A549 (cell line): ENCODE measurements at regions not wholly inside any gene's neighbourhood (a gene's known extent, or its start where the extent isn't known, plus 50 kb on each side); places are given as distances from the start of the nearest gene placed in this dataset.

Experiments
- ATAC-seq, 2 experiments: fragments of 200-7000 bp in 1 of 2; fragments of >200 bp in 1 of 2; cut with Nextera tagmentation in 1 of 2; cut with Tn5 transposase in 1 of 2; 3 replicates each; pipeline versions ENCODE4 v1.8.0 to v1.9.1; 2018 to 2020; ENCODE audit warnings: mild to moderate bottlenecking in 1 of 2, moderate library complexity in 1 of 2
- CTCF ChIA-PET: fragments of 300-600 bp; sonication (Branson Sonifier 250); formaldehyde crosslinking; extraction: SDS; loops from one replicate; lab custom pipeline; 2021; ENCODE audit warnings: antibody characterized with exemption, inconsistent platforms; lab: Yijun Ruan, JAX
- POLR2A ChIA-PET: fragments of 350-600 bp; formaldehyde crosslinking; extraction: SDS; loops from one replicate; lab custom pipeline; 2021; ENCODE audit warnings: antibody characterized with exemption, inconsistent platforms; lab: Yijun Ruan, JAX
- DNase-seq, 2 experiments: peaks; one replicate each; pipeline versions ENCODE4 v3.0.0 to v3.0.0-alpha.2; 2011 to 2016; ENCODE audit warnings: low read depth in 1 of 2, low spot score in 1 of 2
- FAIRE-seq: peaks from 2 replicates; lab custom pipeline; 2011; peaks lifted over from hg19 to GRCh38; lab: Jason Lieb, UNC
- H3K27ac ChIP-seq, 2 experiments: fragments of >200 bp; sonication (Bioruptor Twin); formaldehyde crosslinking; 3 replicates each; pipeline ENCODE4 v1.5.1; 2016 to 2017
- H3K4me1 ChIP-seq: fragments of >200 bp; sonication (Bioruptor Twin); formaldehyde crosslinking; 3 replicates; pipeline ENCODE4 v1.6.1; 2016
- H3K4me2 ChIP-seq: fragments of >200 bp; sonication (Bioruptor Twin); formaldehyde crosslinking; 3 replicates; pipeline ENCODE4 v1.6.1; 2016
- H3K4me3 ChIP-seq: fragments of >200 bp; sonication (Bioruptor Twin); formaldehyde crosslinking; 3 replicates; pipeline ENCODE4 v1.5.1; 2016
- H3K9me3 ChIP-seq: fragments of >200 bp; sonication (Bioruptor Twin); formaldehyde crosslinking; 3 replicates; pipeline ENCODE4 v1.6.1; 2016
- FOSB ChIP-seq: fragments of 250-450 bp; sonication (Bioruptor Pico); IDR thresholded peaks from 2 replicates; pipeline ENCODE4 v1.5.0; 2020; ENCODE audit warnings: mild to moderate bottlenecking, moderate library complexity
- FOXS1 ChIP-seq: fragments of 250-450 bp; sonication (Bioruptor Pico); IDR thresholded peaks from 2 replicates; pipeline ENCODE4 v1.5.0; 2020; ENCODE audit warnings: mild to moderate bottlenecking, moderate library complexity
- HOXB5 ChIP-seq: fragments of 250-450 bp; sonication (Bioruptor Pico); IDR thresholded peaks from 2 replicates; pipeline ENCODE4 v1.5.0; 2020; ENCODE audit warnings: mild to moderate bottlenecking, moderate library complexity
- JUN ChIP-seq, 2 experiments: fragments of >200 bp; sonication (Bioruptor Twin); formaldehyde crosslinking; IDR thresholded peaks; 2 replicates in 1 of 2; 3 replicates in 1 of 2; pipeline ENCODE4 v1.6.1; 2016 to 2017
- MAFK ChIP-seq: fragments of 450-650 bp; IDR thresholded peaks from 2 replicates; pipeline ENCODE4 v1.6.1; 2014; ENCODE audit not compliant: partially characterized antibody
- NPAS2 ChIP-seq: fragments of 250-450 bp; sonication (Bioruptor Pico); IDR thresholded peaks from 2 replicates; pipeline ENCODE4 v1.8.0; 2022; ENCODE audit warnings: mild to moderate bottlenecking, moderate library complexity, borderline replicate concordance
- PHF8 ChIP-seq: fragments of 200-600 bp; sonication (generic); IDR thresholded peaks from 2 replicates; pipeline ENCODE4 v1.6.1; 2016; ENCODE audit warnings: low read depth, mild to moderate bottlenecking, antibody characterized with exemption, moderate library complexity, borderline replicate concordance
- POLR2A ChIP-seq: IDR thresholded peaks from 2 replicates; pipeline ENCODE4 v1.6.1; 2012; ENCODE audit warnings: mild to moderate bottlenecking, low read length
- RAD21 ChIP-seq, 2 experiments: fragments of >200 bp in 1 of 2; sonication (Bioruptor Twin) in 1 of 2; formaldehyde crosslinking in 1 of 2; IDR thresholded peaks in 1 of 2; conservative IDR thresholded peaks in 1 of 2; 2 replicates in 1 of 2; 3 replicates in 1 of 2; pipeline ENCODE4 v1.6.1; 2012 to 2018; ENCODE audit warnings: inconsistent platforms in 1 of 2
- RARB ChIP-seq: fragments of 250-450 bp; sonication (Bioruptor Pico); IDR thresholded peaks from 2 replicates; pipeline ENCODE4 v1.8.0; 2021; ENCODE audit warnings: mild to moderate bottlenecking, moderate library complexity
- TFCP2L1 ChIP-seq: fragments of 250-450 bp; sonication (Bioruptor Pico); IDR thresholded peaks from 2 replicates; pipeline ENCODE4 v1.5.0; 2021; ENCODE audit warnings: mild to moderate bottlenecking
- ZC3H11A ChIP-seq: fragments of 450-650 bp; IDR thresholded peaks from 2 replicates; pipeline ENCODE4 v1.6.1; 2014; ENCODE audit warnings: antibody characterized with exemption, mild to moderate bottlenecking
- ZFP36 ChIP-seq: fragments of 450-650 bp; IDR thresholded peaks from 2 replicates; pipeline ENCODE4 v1.6.1; 2014; ENCODE audit warnings: borderline replicate concordance; ENCODE audit not compliant: partially characterized antibody
- WGBS: methylation state at CpG from one replicate; pipeline ENCODE4 v1.1.6; 2017; ENCODE audit errors: missing lambda C conversion rate; 5-methylcytosine and 5-hydroxymethylcytosine counted together
- TF ChIP-seq, protein P1 (sequence below): IDR thresholded peaks from 2 replicates; pipeline ENCODE4 v1.6.1; 2012; ENCODE audit warnings: low read depth, borderline replicate concordance
- TF ChIP-seq, protein P2 (sequence below): fragments of >200 bp; sonication (Bioruptor Twin); formaldehyde crosslinking; IDR thresholded peaks from 2 replicates; pipeline ENCODE4 v1.6.1; 2016
- TF ChIP-seq, protein P3 (sequence below): IDR thresholded peaks from 2 replicates; pipeline ENCODE4 v1.6.1; 2012

DNA sequence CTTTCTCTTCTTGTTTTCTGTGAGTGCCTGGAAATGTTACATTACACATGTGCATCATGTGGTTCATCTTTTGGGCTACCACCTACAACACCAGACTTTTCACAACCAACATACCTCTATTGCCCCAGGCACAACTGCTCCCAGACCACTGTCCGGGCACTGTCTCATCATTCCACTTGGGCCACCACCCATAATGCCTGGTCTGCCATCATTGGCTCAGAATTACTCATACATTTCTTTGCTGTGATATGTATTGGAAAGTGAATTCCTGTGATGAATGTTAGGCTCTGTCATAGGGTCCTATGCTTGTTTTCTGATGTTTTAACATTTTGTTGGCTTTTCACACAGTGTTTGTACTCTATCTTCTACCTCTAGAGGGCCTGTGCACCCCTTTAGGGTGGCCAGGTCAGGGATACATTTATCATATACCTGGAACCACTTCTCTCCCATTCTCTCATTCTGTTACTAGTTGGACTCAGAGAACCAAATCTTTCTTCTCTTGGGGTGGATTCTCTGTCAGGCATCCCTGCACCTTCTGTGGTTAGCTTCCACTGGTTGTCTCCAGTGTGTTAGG, 172.8 kb downstream of the NHLRC3 start:
- FAIRE-seq = no peak

DNA sequence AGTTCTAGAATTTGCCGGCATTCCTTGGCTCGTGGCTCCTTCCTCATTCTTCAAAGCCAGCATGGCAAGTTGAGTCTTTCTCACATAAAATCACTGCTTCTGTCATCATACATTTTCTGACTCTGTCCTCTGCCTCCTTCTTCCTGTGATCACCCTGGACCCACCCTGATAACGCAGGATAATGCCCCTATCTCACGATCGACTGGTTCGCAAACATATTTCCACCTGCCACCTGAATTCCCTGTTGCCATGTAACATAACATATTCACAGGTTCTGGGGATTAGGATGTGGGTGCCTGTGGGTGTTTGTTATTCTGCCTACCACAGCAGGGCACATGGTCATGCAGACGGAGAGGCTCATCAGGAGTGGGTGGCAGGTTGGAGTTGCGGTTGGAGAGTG, 177.7 kb downstream of the NHLRC3 start:
- POLR2A ChIA-PET = no interaction called here
- no peak overlapping the region for H3K4me2 ChIP-seq
- no peaks in the 10 kb centered on the region for H3K9me3 ChIP-seq
- FAIRE-seq = no peak
- H3K27ac ChIP-seq = no peak overlapping the region
- no peak for TF ChIP-seq ZFP36
- no peak for TF ChIP-seq NPAS2 (CRISPR knock-in tag)
- TF ChIP-seq, protein P1, sequence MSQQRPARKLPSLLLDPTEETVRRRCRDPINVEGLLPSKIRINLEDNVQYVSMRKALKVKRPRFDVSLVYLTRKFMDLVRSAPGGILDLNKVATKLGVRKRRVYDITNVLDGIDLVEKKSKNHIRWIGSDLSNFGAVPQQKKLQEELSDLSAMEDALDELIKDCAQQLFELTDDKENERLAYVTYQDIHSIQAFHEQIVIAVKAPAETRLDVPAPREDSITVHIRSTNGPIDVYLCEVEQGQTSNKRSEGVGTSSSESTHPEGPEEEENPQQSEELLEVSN = no peak
- TF ChIP-seq, all 56 proteins: peak for 0
- CTCF ChIA-PET = no interaction called here
- ATAC-seq (no peak), DNase-seq (no peak)
- 46% methylated on average over 8 of the region's 8 CpGs for WGBS
- no peaks in the 10 kb centered on the region for H3K4me1 ChIP-seq
- no peak overlapping the region for H3K4me3 ChIP-seq

More for the DNA sequence above, 172.8 kb downstream of the NHLRC3 start:
- Histone ChIP-seq H3K9me3 (no peaks in the 10 kb centered on the region), H3K4me1 (no peaks in the 10 kb centered on the region)
- ATAC-seq = no peak
- no peak for TF ChIP-seq MAFK
- TF ChIP-seq, all 56 proteins: peak for 0
- Histone ChIP-seq H3K4me3 (no peak overlapping the region), H3K27ac (no peak overlapping the region), H3K4me2 (no peak overlapping the region)
- WGBS = 42% methylated on average over 1 of the region's 1 CpG
- ChIA-PET POLR2A (no interaction called here), CTCF (no interaction called here)
- no peak for DNase-seq

DNA sequence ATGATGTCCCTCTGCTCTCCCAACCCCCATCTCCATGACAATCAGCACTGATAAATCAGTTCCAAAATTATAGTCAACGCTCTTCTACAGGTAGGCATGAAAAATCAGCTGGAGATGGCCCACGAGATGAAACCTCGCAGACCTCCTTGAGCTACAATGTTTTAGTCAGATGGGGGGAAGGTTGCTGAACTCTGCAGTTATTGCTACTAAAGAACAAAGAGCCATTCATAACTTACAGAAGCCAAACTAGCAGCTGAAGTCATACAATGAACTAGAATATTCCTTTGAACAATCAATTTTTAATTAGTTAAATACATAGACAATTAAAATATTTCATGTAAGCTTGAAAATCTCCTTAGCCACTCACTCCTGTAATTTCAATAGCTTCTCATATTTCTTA, 179.2 kb downstream of the NHLRC3 start:
- H3K4me1 ChIP-seq = no peaks in the 10 kb centered on the region
- TF ChIP-seq FOXS1 (no peak), HOXB5 (CRISPR knock-in tag) (no peak), RARB (CRISPR knock-in tag) (no peak), ZFP36 (no peak), JUN (IDR thresholded peaks at IDR 0.05) (no peak)
- TF ChIP-seq, protein P2, sequence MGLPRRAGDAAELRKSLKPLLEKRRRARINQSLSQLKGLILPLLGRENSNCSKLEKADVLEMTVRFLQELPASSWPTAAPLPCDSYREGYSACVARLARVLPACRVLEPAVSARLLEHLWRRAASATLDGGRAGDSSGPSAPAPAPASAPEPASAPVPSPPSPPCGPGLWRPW = no peak
- TF ChIP-seq, protein P3, sequence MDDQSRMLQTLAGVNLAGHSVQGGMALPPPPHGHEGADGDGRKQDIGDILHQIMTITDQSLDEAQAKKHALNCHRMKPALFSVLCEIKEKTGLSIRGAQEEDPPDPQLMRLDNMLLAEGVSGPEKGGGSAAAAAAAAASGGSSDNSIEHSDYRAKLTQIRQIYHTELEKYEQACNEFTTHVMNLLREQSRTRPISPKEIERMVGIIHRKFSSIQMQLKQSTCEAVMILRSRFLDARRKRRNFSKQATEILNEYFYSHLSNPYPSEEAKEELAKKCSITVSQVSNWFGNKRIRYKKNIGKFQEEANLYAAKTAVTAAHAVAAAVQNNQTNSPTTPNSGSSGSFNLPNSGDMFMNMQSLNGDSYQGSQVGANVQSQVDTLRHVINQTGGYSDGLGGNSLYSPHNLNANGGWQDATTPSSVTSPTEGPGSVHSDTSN = no peak
- TF ChIP-seq, all 56 proteins: peak for 0
- Histone ChIP-seq H3K4me2 (no peak overlapping the region), H3K4me3 (no peak overlapping the region), H3K27ac (no peak overlapping the region), H3K9me3 (no peaks in the 10 kb centered on the region)
- no peak for DNase-seq
- no peak for FAIRE-seq
- 3% methylated on average over 3 of the region's 3 CpGs for WGBS
- no peak for ATAC-seq
- POLR2A ChIA-PET = no interaction called here
- CTCF ChIA-PET = no interaction called here

DNA sequence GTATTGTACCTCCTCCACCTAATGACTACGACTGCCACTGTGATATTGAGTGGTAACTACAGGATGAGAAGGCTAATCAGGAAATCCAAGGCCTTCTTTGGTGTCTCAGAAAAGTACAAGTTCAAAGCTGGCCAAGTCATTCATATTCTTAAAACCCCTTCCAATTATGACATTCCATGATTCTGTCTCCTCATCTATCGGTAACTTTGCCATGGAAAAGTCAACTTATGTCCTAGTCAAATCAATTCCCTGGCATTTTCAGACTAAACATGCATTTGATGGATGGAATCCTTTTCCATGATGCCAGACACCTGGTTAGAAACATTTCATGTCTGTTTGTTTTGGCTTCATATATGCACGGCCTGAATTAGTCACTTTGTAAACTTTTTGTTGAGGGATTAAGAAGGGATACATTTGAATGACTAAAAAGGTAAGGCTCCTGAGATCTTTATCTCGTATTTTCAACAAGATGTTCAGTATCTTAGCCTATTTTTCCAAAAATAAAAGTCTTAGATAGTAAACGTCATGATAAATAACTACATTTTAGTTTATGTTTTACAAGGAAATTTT, 186.5 kb downstream of the NHLRC3 start:
- FAIRE-seq (no peak), ATAC-seq (no peak), DNase-seq (no peak)
- Histone ChIP-seq H3K4me2 (no peak overlapping the region), H3K4me1 (no peaks in the 10 kb centered on the region), H3K27ac (no peak overlapping the region), H3K9me3 (no peaks in the 10 kb centered on the region), H3K4me3 (no peak overlapping the region)
- ChIA-PET POLR2A (no interaction called here), CTCF (interaction anchor here (0.6 kb wide), 1 partner anchor 191 kb away, joined by 5 read pairs; no protein-coding TSS in a partner anchor)
- TF ChIP-seq POLR2A = no peak
- TF ChIP-seq TFCP2L1 (CRISPR knock-in tag) = no peak
- TF ChIP-seq ZC3H11A = no peak
- TF ChIP-seq FOSB (CRISPR knock-in tag) = no peak
- no peak for TF ChIP-seq RAD21 (conservative IDR thresholded peaks at IDR 0.05 in 1 of 2, IDR thresholded peaks at IDR 0.05 in 1 of 2)
- TF ChIP-seq PHF8 = no peak
- WGBS = under 1% methylated on average over 5 of the region's 5 CpGs
